ENCODE measurements at regions not wholly inside any gene's neighbourhood (a gene's known extent, or its start where the extent isn't known, plus 50 kb on each side); places are given as distances from the start of the nearest gene placed in this dataset.

DNA sequence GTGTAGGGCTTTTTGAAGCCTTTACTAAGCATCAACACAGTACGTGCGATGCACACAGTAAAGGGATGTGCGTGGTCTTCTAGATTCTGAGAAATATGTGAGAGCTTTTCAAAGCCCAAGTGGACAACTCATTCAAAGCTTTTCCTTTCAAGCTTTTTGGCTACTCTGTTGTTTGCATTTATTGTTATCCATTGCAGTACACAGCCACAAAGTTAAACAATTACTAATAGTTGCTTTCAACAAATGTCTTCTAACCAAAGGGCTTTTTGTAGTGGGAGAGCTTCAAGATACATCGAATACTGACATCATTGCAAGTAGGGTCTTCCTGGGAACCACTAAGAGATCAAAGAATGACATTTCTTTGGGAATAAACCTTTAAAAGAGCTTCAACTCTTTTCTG, 97.9 kb upstream of the ETV3 start:
- intact Hi-C loops (cut with DNase I) = no loop called here
- Histone ChIP-seq H3K27ac (no peak overlapping the region), H3K4me3 (no peak overlapping the region), H3K4me1 (peaks cover 13 to 38% (median 16%) of the 10 kb centered on the region in 3 donors), H3K27me3 (no peaks in the 10 kb centered on the region), H3K36me3 (no peaks in the 10 kb centered on the region), H3K9me3 (no peaks in the 10 kb centered on the region)
- no peak for ATAC-seq
- no peak for FAIRE-seq
- no peak for TF ChIP-seq CTCF (IDR thresholded peaks at IDR 0.05)
- WGBS, 2 donors = 82 to 86% methylated on average over 4 of the region's 4 CpGs
- no peak for DNase-seq

DNA sequence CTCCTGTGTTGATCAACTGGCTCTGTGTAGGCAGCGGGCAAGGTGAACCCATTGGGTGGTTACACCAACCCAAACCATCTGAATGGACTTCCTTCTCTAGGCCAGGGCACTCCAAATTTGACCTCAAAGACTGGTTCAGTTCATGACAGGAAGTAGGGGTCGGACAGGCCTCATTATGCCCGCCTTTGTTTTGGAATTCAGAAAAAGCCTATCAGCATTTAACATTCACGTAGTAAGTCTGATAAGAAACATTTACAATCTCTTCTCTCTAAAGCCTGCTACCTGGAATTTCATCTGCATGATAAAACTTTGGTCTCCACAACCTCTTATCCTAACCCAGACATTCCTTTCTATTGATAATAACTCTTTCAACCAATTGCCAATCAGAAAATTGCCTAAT, 97.1 kb upstream of the ETV3 start:
- 75 to 77% methylated on average over 4 of the region's 4 CpGs for WGBS, 2 donors
- FAIRE-seq = no peak
- intact Hi-C loops (cut with DNase I) = no loop called here

DNA sequence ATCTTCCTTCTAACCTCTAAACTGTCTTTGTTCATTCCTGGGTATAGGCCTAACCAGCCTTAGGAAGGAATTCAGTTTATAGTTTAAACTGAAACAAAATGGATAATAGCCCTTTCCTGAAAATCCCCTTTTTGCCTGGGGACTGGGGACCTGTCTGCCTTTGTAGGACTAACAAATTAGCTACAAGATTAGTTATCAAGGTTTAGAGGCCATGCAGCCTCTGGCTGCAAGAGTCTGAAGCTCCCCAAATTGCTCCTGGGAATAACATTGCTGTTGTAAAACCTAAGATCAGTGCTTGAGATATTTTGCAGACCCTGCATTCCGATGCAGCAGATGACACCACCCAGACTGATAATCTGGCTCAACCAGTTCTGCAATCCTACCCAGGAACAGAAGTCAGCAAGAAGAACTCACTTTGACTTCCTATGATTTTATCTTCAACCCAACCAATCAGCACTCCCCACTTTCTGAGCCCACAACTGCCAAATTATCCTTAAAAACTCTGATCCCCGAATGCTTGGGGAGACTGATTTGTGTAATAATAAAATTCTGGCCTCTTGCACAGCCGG, 96.6 kb upstream of the ETV3 start:
- FAIRE-seq = no peak
- WGBS, 2 donors = 48 to 49% methylated on average over 3 of the region's 3 CpGs

More for the DNA sequence above, 97.1 kb upstream of the ETV3 start:
- Histone ChIP-seq H3K4me1 (peaks cover 7 to 36% (median 12%) of the 10 kb centered on the region in 3 donors), H3K27ac (no peak overlapping the region), H3K27me3 (no peaks in the 10 kb centered on the region), H3K4me3 (no peak overlapping the region), H3K36me3 (no peaks in the 10 kb centered on the region), H3K9me3 (no peaks in the 10 kb centered on the region)
- ATAC-seq = no peak
- TF ChIP-seq CTCF (IDR thresholded peaks at IDR 0.05) = no peak
- no peak for DNase-seq

DNA sequence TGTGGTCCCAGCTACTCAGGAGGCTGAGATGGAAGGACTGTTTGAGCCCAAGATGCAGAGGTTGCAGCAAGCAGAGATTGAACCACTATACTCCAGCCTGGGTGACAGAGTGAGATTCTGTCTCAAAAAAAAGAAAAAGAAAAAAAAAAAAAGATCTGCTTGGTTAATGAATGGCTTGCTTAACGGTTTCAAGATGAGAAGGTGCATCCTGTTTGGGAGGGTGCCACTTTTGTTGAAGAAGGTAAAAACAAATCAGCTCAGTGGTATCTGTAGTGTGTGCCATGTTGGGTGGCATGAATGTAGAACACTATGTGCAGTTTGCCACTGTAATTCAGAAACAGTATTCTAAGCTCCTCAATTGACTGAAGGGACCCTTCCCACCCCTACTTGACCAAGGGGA, 94.9 kb upstream of the ETV3 start:
- Histone ChIP-seq H3K36me3 (no peaks in the 10 kb centered on the region), H3K4me3 (no peak overlapping the region), H3K27me3 (no peaks in the 10 kb centered on the region), H3K27ac (no peak overlapping the region), H3K9me3 (no peaks in the 10 kb centered on the region), H3K4me1 (peaks cover 0 to 21% (median 0%) of the 10 kb centered on the region in 3 donors)
- intact Hi-C loops (cut with DNase I) = no loop called here
- TF ChIP-seq CTCF (IDR thresholded peaks at IDR 0.05) = no peak
- 39 to 43% methylated on average over 1 of the region's 1 CpG for WGBS, 2 donors
- DNase-seq = no peak
- ATAC-seq = no peak
- no peak for FAIRE-seq

More for the DNA sequence above, 96.6 kb upstream of the ETV3 start:
- peaks cover 2 to 30% (median 7%) of the 10 kb centered on the region in 3 donors for H3K4me1 ChIP-seq
- no peaks in the 10 kb centered on the region for H3K36me3 ChIP-seq
- H3K27ac ChIP-seq = no peak overlapping the region
- ATAC-seq = no peak
- H3K4me3 ChIP-seq = no peak overlapping the region
- no peaks in the 10 kb centered on the region for H3K9me3 ChIP-seq
- TF ChIP-seq CTCF (IDR thresholded peaks at IDR 0.05) = no peak
- no peak for DNase-seq
- no peaks in the 10 kb centered on the region for H3K27me3 ChIP-seq
- intact Hi-C loops (cut with DNase I) = no loop called here

DNA sequence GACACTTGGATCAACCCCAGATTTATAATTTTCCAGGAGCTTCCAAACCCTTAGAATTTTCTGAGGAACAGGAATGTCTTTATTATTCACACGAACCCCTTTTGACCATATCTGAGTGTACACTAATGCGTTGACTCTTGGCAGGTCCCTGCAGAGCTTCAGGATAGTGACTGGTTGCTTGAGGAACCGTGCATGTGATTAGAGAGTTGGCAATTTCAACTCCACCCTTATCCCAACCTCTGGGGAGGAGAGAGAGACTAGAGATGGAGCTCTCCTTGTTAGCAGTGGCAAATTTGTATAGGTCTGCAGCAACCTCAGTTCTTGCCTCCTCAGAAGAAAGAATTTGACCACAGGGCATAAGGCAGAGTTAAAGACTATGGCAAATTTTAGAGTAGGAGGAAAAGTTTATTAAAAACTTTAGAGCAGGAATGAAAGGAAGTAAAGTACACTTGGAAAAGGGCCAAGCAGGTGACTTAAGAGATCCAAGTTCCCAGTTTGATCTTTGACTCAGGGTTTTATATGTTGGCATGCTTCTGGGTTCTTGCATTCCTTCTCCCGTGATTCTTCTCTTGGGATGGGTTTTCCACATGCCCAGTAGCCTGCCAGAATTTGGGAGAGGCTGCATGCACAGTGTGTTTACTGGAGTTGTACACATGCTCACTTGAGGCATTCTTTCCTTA, 93.8 kb upstream of the ETV3 start:
- WGBS, 2 donors = 29 to 36% methylated on average over 4 of the region's 4 CpGs
- H3K4me3 ChIP-seq = no peak overlapping the region
- FAIRE-seq = no peak
- H3K27me3 ChIP-seq = no peaks in the 10 kb centered on the region
- H3K4me1 ChIP-seq = peaks cover 0 to 21% (median 0%) of the 10 kb centered on the region in 3 donors
- intact Hi-C loops (cut with DNase I) = no loop called here
- H3K27ac ChIP-seq = no peak overlapping the region
- no peaks in the 10 kb centered on the region for H3K9me3 ChIP-seq
- peak in 3 of 4 donors; percentile 16 to 36 (median 24) for ATAC-seq
- DNase-seq = no peak
- no peak for TF ChIP-seq CTCF (IDR thresholded peaks at IDR 0.05)
- H3K36me3 ChIP-seq = no peaks in the 10 kb centered on the region

Data from pancreas (tissue), 10 donors.